HEK293 (cell line): ENCODE measurements at regions not wholly inside any gene's neighbourhood (a gene's known extent, or its start where the extent isn't known, plus 50 kb on each side); places are given as distances from the start of the nearest gene placed in this dataset.

ENCODE experiments used
- CTCF ChIA-PET: fragments of 350-600 bp; formaldehyde crosslinking; extraction: SDS; loops from one replicate; lab custom pipeline; 2021; ENCODE audit warnings: antibody characterized with exemption; lab: Yijun Ruan, JAX
- POLR2A ChIA-PET: fragments of 300-600 bp; formaldehyde crosslinking; extraction: SDS; loops from one replicate; lab custom pipeline; 2020; ENCODE audit warnings: antibody characterized with exemption, inconsistent platforms; lab: Yijun Ruan, JAX
- H3K27ac ChIP-seq: fragments of 200-500 bp; sonication (Bioruptor generic); 2 replicates; pipeline ENCODE4 v1.5.1; 2014; ENCODE audit warnings: low read depth, low read length, control low read depth, inconsistent platforms; ENCODE audit errors: extremely low read depth
- H3K36me3 ChIP-seq, 2 experiments: fragments of 200-500 bp in 1 of 2; sonication (Bioruptor generic) in 1 of 2; 1 replicate in 1 of 2; 2 replicates in 1 of 2; pipeline ENCODE4 v1.5.1; 2014 to 2017; ENCODE audit warnings: inconsistent platforms in 2 of 2, low read length in 2 of 2; ENCODE audit not compliant: control insufficient read depth in 2 of 2, insufficient read depth in 1 of 2
- H3K4me1 ChIP-seq: fragments of 200-500 bp; sonication (Bioruptor generic); 2 replicates; pipeline ENCODE4 v1.5.1; 2014; ENCODE audit warnings: mild to moderate bottlenecking, low read length, inconsistent platforms; ENCODE audit not compliant: control insufficient read depth, insufficient read depth
- H3K4me3 ChIP-seq: 2 replicates; pipeline ENCODE4 v1.5.1; 2011; ENCODE audit warnings: low read depth, mild to moderate bottlenecking, control low read depth, low read length, moderate library complexity
- H3K9me3 ChIP-seq: fragments of 200-500 bp; sonication (Bioruptor generic); 2 replicates; pipeline ENCODE4 v1.5.1; 2014; ENCODE audit warnings: low read depth, low read length, inconsistent platforms; ENCODE audit not compliant: control insufficient read depth, insufficient read depth
- HOXD13 ChIP-seq: sonication (generic); formaldehyde crosslinking; IDR thresholded peaks from 2 replicates; pipeline ENCODE4 v1.8.0; 2022; ENCODE audit warnings: missing genetic modification reagents, borderline replicate concordance
- KLF10 ChIP-seq: fragments of 450-650 bp; IDR thresholded peaks from 2 replicates; pipeline ENCODE4 v1.5.1; 2018; ENCODE audit warnings: missing biosample characterization, mild to moderate bottlenecking, missing genetic modification characterization
- KLF16 ChIP-seq: fragments of 450-650 bp; formaldehyde crosslinking; IDR thresholded peaks from 2 replicates; pipeline ENCODE4 v1.5.1; 2017; ENCODE audit warnings: missing biosample characterization, missing genetic modification characterization
- MEIS1 ChIP-seq: sonication (generic); formaldehyde crosslinking; IDR thresholded peaks from 2 replicates; pipeline ENCODE4 v1.8.1; 2022; ENCODE audit warnings: missing genetic modification reagents, mild to moderate bottlenecking, borderline replicate concordance
- SALL2 ChIP-seq: fragments of 450-650 bp; formaldehyde crosslinking; IDR thresholded peaks from 2 replicates; pipeline ENCODE4 v1.5.0; 2017; ENCODE audit warnings: missing biosample characterization, mild to moderate bottlenecking, missing genetic modification characterization, borderline replicate concordance
- ZFHX2 ChIP-seq: fragments of 450-650 bp; formaldehyde crosslinking; conservative IDR thresholded peaks from 2 replicates; pipeline ENCODE4 v1.5.1; 2016; ENCODE audit warnings: missing biosample characterization, missing genetic modification characterization
- ZNF121 ChIP-seq: fragments of 450-650 bp; formaldehyde crosslinking; IDR thresholded peaks from 2 replicates; pipeline ENCODE4 v1.5.1; 2016; ENCODE audit warnings: missing biosample characterization, missing genetic modification characterization
- ZNF155 ChIP-seq: fragments of 450-650 bp; formaldehyde crosslinking; IDR thresholded peaks from 2 replicates; pipeline ENCODE4 v1.5.1; 2016; ENCODE audit warnings: missing biosample characterization, missing genetic modification characterization
- ZNF24 ChIP-seq: fragments of 450-650 bp; formaldehyde crosslinking; IDR thresholded peaks from 2 replicates; pipeline ENCODE4 v1.5.1; 2016; ENCODE audit warnings: missing biosample characterization, missing genetic modification characterization
- ZNF292 ChIP-seq: fragments of 450-650 bp; formaldehyde crosslinking; IDR thresholded peaks from 2 replicates; pipeline ENCODE4 v1.5.1; 2016; ENCODE audit warnings: low read depth, missing biosample characterization, missing genetic modification characterization, borderline replicate concordance
- ZNF366 ChIP-seq: fragments of 450-650 bp; formaldehyde crosslinking; conservative IDR thresholded peaks from 2 replicates; pipeline ENCODE4 v1.5.1; 2016; ENCODE audit warnings: missing biosample characterization, missing genetic modification characterization
- ZNF37A ChIP-seq: fragments of 450-650 bp; IDR thresholded peaks from 2 replicates; pipeline ENCODE4 v1.5.1; 2018; ENCODE audit warnings: missing biosample characterization, missing genetic modification characterization
- ZNF426 ChIP-seq: fragments of 450-650 bp; formaldehyde crosslinking; IDR thresholded peaks from 2 replicates; pipeline ENCODE4 v1.5.1; 2017; ENCODE audit warnings: missing biosample characterization, missing genetic modification characterization, mild to moderate bottlenecking, inconsistent platforms, moderate library complexity
- ZNF48 ChIP-seq: fragments of 450-650 bp; formaldehyde crosslinking; IDR thresholded peaks from 2 replicates; pipeline ENCODE4 v1.5.1; 2016; ENCODE audit warnings: missing biosample characterization, missing genetic modification characterization
- ZNF501 ChIP-seq: fragments of 450-650 bp; formaldehyde crosslinking; IDR thresholded peaks from 2 replicates; pipeline ENCODE4 v1.5.1; 2016; ENCODE audit warnings: missing biosample characterization, missing genetic modification characterization
- ZNF510 ChIP-seq: fragments of 450-650 bp; formaldehyde crosslinking; IDR thresholded peaks from 2 replicates; pipeline ENCODE4 v1.5.1; 2018; ENCODE audit warnings: mild to moderate bottlenecking, missing genetic modification characterization, missing biosample characterization; ENCODE audit not compliant: insufficient replicate concordance
- ZNF555 ChIP-seq: fragments of 450-650 bp; formaldehyde crosslinking; conservative IDR thresholded peaks from 2 replicates; pipeline ENCODE4 v1.5.1; 2017; ENCODE audit warnings: missing biosample characterization, mild to moderate bottlenecking, missing genetic modification characterization, inconsistent platforms
- ZNF621 ChIP-seq: fragments of 450-650 bp; formaldehyde crosslinking; IDR thresholded peaks from 2 replicates; pipeline ENCODE4 v1.5.1; 2017; ENCODE audit warnings: missing biosample characterization, missing genetic modification characterization
- ZNF654 ChIP-seq: fragments of 450-650 bp; formaldehyde crosslinking; IDR thresholded peaks from 2 replicates; pipeline ENCODE4 v1.5.1; 2016; ENCODE audit warnings: low read depth, missing biosample characterization, missing genetic modification characterization
- ZNF747 ChIP-seq: fragments of 450-650 bp; formaldehyde crosslinking; IDR thresholded peaks from 2 replicates; pipeline ENCODE4 v1.5.1; 2016; ENCODE audit warnings: missing biosample characterization, missing genetic modification characterization
- ZNF76 ChIP-seq: fragments of 450-650 bp; formaldehyde crosslinking; IDR thresholded peaks from 2 replicates; pipeline ENCODE4; 2016; ENCODE audit warnings: low read depth, missing biosample characterization, missing genetic modification characterization, borderline replicate concordance
- TF ChIP-seq, protein P1 (sequence below): fragments of 450-650 bp; formaldehyde crosslinking; IDR thresholded peaks from 2 replicates; pipeline ENCODE4 v1.5.1; 2016; ENCODE audit warnings: missing biosample characterization, missing genetic modification characterization
- TF ChIP-seq, protein P2 (sequence below): fragments of 450-650 bp; formaldehyde crosslinking; IDR thresholded peaks from 2 replicates; pipeline ENCODE4 v1.5.1; 2017; ENCODE audit warnings: missing biosample characterization, missing genetic modification characterization
- TF ChIP-seq, protein P3 (sequence below): fragments of 450-650 bp; formaldehyde crosslinking; IDR thresholded peaks from 2 replicates; pipeline ENCODE4 v1.5.1; 2016; ENCODE audit warnings: missing biosample characterization, missing genetic modification characterization, borderline replicate concordance
- TF ChIP-seq, protein P4 (sequence below): sonication (generic); formaldehyde crosslinking; IDR thresholded peaks from 2 replicates; pipeline ENCODE4 v1.8.1; 2022; ENCODE audit warnings: mild to moderate bottlenecking, moderate library complexity, missing genetic modification reagents
- TF ChIP-seq, protein P5 (sequence below): fragments of 450-650 bp; IDR thresholded peaks from 2 replicates; pipeline ENCODE4 v1.5.1; 2018; ENCODE audit warnings: missing biosample characterization, mild to moderate bottlenecking, missing genetic modification characterization

DNA sequence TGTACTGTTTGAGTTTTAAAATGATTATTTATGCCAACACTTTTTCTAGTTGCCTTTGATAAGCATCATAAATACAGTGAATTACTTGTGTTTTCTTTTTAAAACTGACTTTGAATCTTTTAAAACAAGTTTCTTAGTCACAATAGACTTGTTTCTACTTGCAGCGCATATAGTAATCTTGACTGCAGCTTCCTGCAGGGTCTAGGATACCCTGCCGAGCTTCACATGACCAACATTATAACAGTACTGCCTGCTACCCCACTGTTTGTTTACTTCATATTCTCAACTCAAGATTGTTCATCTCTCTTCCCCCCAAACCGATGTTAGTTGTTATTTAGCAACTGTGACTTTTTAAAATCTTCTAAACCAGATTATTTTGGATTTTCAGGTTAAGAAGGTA, 751.3 kb upstream of the NEGR1 start:
- ChIA-PET CTCF (interaction anchor here (0.9 kb wide), 1 partner anchor 9 kb away, joined by 3 read pairs; no protein-coding TSS in a partner anchor), POLR2A (no interaction called here)
- TF ChIP-seq ZNF37A (no peak), ZNF366 (tag by site-specific recombination) (no peak), ZNF501 (tag by site-specific recombination) (no peak), ZNF654 (tag by site-specific recombination) (no peak), ZNF292 (tag by site-specific recombination) (no peak), ZNF426 (tag by site-specific recombination) (no peak), HOXD13 (CRISPR knock-in tag) (no peak), ZNF24 (no peak), ZNF555 (tag by site-specific recombination) (no peak), SALL2 (tag by site-specific recombination) (no peak), ZNF747 (tag by site-specific recombination) (no peak), ZNF48 (tag by site-specific recombination) (no peak), ZNF121 (tag by site-specific recombination) (no peak)
- TF ChIP-seq, protein P1, sequence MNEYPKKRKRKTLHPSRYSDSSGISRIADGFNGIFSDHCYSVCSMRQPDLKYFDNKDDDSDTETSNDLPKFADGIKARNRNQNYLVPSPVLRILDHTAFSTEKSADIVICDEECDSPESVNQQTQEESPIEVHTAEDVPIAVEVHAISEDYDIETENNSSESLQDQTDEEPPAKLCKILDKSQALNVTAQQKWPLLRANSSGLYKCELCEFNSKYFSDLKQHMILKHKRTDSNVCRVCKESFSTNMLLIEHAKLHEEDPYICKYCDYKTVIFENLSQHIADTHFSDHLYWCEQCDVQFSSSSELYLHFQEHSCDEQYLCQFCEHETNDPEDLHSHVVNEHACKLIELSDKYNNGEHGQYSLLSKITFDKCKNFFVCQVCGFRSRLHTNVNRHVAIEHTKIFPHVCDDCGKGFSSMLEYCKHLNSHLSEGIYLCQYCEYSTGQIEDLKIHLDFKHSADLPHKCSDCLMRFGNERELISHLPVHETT (tag by site-specific recombination) = no peak
- TF ChIP-seq, protein P2, sequence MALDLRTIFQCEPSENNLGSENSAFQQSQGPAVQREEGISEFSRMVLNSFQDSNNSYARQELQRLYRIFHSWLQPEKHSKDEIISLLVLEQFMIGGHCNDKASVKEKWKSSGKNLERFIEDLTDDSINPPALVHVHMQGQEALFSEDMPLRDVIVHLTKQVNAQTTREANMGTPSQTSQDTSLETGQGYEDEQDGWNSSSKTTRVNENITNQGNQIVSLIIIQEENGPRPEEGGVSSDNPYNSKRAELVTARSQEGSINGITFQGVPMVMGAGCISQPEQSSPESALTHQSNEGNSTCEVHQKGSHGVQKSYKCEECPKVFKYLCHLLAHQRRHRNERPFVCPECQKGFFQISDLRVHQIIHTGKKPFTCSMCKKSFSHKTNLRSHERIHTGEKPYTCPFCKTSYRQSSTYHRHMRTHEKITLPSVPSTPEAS (tag by site-specific recombination) = no peak
- TF ChIP-seq, protein P3, sequence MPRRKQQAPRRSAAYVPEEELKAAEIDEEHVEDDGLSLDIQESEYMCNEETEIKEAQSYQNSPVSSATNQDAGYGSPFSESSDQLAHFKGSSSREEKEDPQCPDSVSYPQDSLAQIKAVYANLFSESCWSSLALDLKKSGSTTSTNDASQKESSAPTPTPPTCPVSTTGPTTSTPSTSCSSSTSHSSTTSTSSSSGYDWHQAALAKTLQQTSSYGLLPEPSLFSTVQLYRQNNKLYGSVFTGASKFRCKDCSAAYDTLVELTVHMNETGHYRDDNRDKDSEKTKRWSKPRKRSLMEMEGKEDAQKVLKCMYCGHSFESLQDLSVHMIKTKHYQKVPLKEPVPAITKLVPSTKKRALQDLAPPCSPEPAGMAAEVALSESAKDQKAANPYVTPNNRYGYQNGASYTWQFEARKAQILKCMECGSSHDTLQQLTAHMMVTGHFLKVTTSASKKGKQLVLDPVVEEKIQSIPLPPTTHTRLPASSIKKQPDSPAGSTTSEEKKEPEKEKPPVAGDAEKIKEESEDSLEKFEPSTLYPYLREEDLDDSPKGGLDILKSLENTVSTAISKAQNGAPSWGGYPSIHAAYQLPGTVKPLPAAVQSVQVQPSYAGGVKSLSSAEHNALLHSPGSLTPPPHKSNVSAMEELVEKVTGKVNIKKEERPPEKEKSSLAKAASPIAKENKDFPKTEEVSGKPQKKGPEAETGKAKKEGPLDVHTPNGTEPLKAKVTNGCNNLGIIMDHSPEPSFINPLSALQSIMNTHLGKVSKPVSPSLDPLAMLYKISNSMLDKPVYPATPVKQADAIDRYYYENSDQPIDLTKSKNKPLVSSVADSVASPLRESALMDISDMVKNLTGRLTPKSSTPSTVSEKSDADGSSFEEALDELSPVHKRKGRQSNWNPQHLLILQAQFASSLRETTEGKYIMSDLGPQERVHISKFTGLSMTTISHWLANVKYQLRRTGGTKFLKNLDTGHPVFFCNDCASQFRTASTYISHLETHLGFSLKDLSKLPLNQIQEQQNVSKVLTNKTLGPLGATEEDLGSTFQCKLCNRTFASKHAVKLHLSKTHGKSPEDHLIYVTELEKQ (tag by site-specific recombination) = no peak
- Histone ChIP-seq H3K4me1 (no peaks in the 10 kb centered on the region), H3K4me3 (no peak overlapping the region), H3K27ac (no peak overlapping the region), H3K9me3 (no peaks in the 10 kb centered on the region; the same call in 1 of the 2 replicates), H3K36me3 (no peaks in the 10 kb centered on the region)

DNA sequence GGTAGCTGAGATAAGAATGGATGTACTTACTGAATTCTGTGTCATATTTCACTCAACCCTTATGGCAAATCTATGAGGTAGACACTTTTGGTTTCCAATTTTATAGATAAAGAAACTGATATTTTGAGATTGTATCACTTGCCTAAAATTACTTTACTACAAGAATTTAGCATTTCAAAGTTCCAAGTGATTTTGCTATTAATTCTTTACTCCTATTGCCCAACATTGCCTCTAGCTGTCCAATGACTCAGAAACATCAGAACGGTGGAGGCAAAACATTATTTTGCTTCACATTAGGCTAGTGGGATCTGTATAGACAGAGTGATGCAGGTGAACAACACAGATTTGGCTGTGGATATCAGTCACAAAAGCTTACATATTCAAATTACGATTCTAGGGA, 747.2 kb upstream of the NEGR1 start:
- Histone ChIP-seq H3K4me3 (no peak overlapping the region), H3K4me1 (no peaks in the 10 kb centered on the region), H3K36me3 (no peaks in the 10 kb centered on the region), H3K9me3 (no peaks in the 10 kb centered on the region; the same call in 1 of the 2 replicates)
- POLR2A ChIA-PET = no interaction called here
- TF ChIP-seq KLF10 (tag by site-specific recombination) (no peak), MEIS1 (CRISPR knock-in tag) (no peak), ZNF76 (tag by site-specific recombination) (no peak), ZFHX2 (tag by site-specific recombination) (no peak), ZNF510 (tag by site-specific recombination) (no peak), ZNF621 (tag by site-specific recombination) (no peak), KLF16 (no peak), ZNF155 (tag by site-specific recombination) (no peak)
- TF ChIP-seq, protein P4, sequence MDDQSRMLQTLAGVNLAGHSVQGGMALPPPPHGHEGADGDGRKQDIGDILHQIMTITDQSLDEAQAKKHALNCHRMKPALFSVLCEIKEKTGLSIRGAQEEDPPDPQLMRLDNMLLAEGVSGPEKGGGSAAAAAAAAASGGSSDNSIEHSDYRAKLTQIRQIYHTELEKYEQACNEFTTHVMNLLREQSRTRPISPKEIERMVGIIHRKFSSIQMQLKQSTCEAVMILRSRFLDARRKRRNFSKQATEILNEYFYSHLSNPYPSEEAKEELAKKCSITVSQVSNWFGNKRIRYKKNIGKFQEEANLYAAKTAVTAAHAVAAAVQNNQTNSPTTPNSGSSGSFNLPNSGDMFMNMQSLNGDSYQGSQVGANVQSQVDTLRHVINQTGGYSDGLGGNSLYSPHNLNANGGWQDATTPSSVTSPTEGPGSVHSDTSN (CRISPR knock-in tag) = no peak
- TF ChIP-seq, protein P5, sequence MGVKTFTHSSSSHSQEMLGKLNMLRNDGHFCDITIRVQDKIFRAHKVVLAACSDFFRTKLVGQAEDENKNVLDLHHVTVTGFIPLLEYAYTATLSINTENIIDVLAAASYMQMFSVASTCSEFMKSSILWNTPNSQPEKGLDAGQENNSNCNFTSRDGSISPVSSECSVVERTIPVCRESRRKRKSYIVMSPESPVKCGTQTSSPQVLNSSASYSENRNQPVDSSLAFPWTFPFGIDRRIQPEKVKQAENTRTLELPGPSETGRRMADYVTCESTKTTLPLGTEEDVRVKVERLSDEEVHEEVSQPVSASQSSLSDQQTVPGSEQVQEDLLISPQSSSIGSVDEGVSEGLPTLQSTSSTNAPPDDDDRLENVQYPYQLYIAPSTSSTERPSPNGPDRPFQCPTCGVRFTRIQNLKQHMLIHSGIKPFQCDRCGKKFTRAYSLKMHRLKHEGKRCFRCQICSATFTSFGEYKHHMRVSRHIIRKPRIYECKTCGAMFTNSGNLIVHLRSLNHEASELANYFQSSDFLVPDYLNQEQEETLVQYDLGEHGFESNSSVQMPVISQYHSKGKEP = no peak
- TF ChIP-seq, all 188 proteins: peak for 0
- CTCF ChIA-PET = no interaction called here
- H3K27ac ChIP-seq = no peak overlapping the region
